DND-41 (cell line): ENCODE measurements at regions not wholly inside any gene's neighbourhood (a gene's known extent, or its start where the extent isn't known, plus 50 kb on each side); places are given as distances from the start of the nearest gene placed in this dataset.

Experiments
- EZH2 ChIP-seq: IDR thresholded peaks from 3 replicates; pipeline ENCODE4 v1.6.1; 2012; ENCODE audit warnings: borderline replicate concordance, low read depth, mild to moderate bottlenecking, moderate library complexity, low read length, inconsistent platforms; ENCODE audit not compliant: severe bottlenecking
- TF ChIP-seq, protein P1 (sequence below): IDR thresholded peaks from 2 replicates; pipeline ENCODE4 v1.5.1; 2012; ENCODE audit warnings: borderline replicate concordance, low read length, moderate library complexity, mild to moderate bottlenecking; ENCODE audit not compliant: poor library complexity, severe bottlenecking; ENCODE audit errors: extremely low read depth

DNA sequence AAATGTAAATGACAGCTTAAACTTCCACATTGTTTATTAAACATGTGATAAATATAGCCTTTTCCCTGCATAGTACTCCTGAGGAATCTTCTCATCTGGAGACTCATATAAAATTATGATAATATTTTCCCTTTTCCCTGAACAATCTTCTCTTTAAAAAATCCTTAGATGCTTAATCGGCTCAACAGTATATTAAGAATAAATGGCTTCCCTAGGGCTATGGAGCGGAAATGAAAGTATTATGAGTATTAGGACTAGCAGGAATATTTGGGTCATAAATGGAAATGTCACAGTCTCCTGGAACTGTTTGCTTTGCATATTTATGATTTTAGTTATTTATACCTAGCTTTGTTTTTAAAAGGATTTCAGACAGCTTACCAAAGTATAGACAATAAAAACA, 200.7 kb upstream of the PDE5A start:
- TF ChIP-seq, protein P1, sequence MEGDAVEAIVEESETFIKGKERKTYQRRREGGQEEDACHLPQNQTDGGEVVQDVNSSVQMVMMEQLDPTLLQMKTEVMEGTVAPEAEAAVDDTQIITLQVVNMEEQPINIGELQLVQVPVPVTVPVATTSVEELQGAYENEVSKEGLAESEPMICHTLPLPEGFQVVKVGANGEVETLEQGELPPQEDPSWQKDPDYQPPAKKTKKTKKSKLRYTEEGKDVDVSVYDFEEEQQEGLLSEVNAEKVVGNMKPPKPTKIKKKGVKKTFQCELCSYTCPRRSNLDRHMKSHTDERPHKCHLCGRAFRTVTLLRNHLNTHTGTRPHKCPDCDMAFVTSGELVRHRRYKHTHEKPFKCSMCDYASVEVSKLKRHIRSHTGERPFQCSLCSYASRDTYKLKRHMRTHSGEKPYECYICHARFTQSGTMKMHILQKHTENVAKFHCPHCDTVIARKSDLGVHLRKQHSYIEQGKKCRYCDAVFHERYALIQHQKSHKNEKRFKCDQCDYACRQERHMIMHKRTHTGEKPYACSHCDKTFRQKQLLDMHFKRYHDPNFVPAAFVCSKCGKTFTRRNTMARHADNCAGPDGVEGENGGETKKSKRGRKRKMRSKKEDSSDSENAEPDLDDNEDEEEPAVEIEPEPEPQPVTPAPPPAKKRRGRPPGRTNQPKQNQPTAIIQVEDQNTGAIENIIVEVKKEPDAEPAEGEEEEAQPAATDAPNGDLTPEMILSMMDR = no peak
- no peak for TF ChIP-seq EZH2
